ENCODE measurements at regions not wholly inside any gene's neighbourhood (a gene's known extent, or its start where the extent isn't known, plus 50 kb on each side); places are given as distances from the start of the nearest gene placed in this dataset.

DNA sequence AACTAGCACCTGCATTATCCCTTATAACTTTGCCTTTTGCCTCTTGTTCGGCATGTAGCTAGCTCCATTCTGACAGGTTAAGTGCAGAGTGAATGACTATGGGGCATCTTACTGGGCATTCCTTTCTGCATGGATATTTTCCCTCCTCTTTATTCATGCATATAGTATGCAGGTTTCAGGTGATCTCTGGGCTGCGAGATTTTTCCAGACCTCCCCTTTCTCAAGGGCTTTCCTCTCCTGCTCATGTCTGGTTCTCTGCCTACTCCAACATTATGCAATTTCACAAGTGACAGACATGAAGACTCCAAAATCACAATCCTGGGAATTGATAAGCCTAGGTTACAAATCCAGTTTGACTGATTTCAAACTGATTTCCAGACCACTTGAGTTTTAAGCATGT is 503.8 kb downstream of the NXPH1 start:
- no peak for DNase-seq (ENCODE audit: low spot score)

- no peak for DNase-seq (ENCODE audit: low spot score)
Observed at GRCh38 chr7:8938044-8938805, 504.8 kb downstream of the NXPH1 start.

DNA sequence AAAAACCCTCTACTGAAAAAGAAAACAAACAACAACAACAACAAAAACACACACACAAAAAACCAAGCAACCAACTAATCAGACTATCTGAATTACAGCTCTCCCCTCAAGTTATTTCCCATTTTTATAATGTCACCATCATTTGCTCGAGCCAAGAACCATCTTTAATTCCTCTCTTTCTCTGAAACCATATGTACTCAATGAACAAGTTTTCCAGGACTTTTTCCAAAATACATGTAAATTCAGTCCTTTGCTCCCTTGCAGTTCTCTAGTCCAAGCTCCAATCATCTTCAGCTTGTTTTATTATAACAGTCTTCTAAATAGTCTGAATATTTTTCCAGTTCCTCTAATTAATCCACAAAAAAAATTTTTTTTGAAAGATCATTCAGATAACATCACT is 506.0 kb downstream of the NXPH1 start:
- no peak for DNase-seq (ENCODE audit: low spot score)

- DNase-seq (ENCODE audit: low spot score): no peak
Observed at GRCh38 chr7:8963722-8964121, 530.3 kb downstream of the NXPH1 start.

GRCh38 chr7:8965177-8965576 is 531.8 kb downstream of the NXPH1 start:
- DNase-seq (ENCODE audit: low spot score): no peak

- DNase-seq (ENCODE audit: low spot score): no peak
Observed at GRCh38 chr7:8973601-8974000, 540.2 kb downstream of the NXPH1 start.

GRCh38 chr7:8975681-8976080 is 542.3 kb downstream of the NXPH1 start:
- DNase-seq (ENCODE audit: low spot score): no peak

GRCh38 chr7:8982338-8982992 is 549.1 kb downstream of the NXPH1 start:
- DNase-seq (ENCODE audit: low spot score): no peak

DNA sequence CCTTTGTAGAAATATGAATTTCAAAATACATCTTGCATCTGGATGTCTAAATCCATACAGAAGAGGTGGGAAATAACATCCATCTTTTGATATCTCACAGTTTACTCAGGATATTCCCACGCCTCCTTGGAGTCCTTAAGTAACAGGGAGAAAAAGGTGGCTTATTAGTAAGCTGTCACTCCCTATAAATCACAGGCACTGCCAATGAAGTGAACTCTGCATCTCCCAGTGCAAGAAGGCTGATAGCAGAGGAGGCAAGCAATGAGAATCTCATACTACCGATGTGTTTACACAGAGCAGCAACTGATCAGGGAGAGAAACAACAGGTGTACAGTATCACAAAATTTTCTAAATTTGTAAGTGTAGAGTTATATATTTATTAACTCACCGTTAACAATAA is 551.8 kb downstream of the NXPH1 start:
- DNase-seq (ENCODE audit: low spot score): no peak

DNA sequence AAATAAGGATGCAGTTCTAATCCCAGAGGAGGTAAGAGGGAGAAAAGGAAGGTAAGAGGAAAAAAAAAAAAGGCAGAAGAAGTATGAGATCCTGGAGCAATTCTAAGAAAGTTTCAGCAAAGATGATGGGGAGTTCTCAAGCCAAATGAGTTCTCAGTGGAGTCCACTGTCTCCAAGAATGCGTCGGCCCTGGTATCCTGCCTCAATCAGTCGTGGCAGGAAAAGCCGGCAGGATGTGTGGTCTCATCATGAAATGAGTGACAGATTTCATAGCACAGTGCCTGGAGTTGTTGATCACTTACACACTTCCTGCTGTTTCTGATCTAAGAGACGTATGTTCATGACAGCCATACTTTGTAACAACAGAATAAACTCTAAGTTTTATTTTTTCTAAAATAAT is 554.9 kb downstream of the NXPH1 start:
- no peak for DNase-seq (ENCODE audit: low spot score)

- DNase-seq (ENCODE audit: low spot score): no peak
Observed at GRCh38 chr7:8991159-8991558, 557.8 kb downstream of the NXPH1 start.

GRCh38 chr7:8998762-8999161 is 565.4 kb downstream of the NXPH1 start:
- no peak for DNase-seq (ENCODE audit: low spot score)

DNA sequence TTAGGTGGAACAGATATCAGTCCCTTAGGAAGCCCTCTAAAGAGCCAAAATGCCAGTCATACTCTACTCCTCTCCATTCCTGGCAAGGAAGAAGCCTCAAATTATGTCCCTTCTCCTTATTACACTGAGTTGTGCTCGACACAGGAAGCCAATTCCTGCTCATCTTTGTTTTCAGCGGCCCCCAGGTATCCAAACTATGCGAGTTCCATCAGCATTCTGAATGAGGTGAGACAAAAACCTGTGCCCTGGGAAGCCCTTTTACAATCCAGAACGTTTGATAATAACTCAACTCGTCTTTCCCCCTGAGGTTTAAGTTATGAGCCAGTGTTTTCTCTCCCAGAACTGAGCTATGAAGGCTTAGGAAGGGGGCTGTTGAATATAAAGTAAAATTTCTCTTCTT is 580.5 kb downstream of the NXPH1 start:
- DNase-seq (ENCODE audit: low spot score): no peak

DNA sequence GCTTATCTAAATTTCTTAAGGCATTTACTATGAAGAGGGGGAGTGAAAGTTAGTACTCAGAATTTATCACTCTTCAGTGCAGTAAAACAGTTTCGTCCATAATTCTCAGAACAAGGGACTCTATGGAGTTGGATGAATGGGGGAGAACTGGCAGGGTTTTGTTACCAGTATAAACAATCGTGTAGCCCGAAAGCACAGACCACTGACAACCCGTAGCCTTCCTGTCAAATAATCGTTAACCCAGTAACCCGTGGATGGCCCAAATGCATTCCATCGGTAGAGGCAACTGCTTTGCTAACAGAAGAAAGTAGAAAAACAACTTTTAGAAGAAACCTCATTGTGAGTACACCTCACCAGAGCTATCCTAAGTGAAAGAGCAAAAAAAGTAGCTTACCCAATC is 583.9 kb downstream of the NXPH1 start:
- DNase-seq (ENCODE audit: low spot score): no peak

GRCh38 chr7:9022456-9022855 is 589.0 kb downstream of the NXPH1 start:
- no peak for DNase-seq (ENCODE audit: low spot score)

DNA sequence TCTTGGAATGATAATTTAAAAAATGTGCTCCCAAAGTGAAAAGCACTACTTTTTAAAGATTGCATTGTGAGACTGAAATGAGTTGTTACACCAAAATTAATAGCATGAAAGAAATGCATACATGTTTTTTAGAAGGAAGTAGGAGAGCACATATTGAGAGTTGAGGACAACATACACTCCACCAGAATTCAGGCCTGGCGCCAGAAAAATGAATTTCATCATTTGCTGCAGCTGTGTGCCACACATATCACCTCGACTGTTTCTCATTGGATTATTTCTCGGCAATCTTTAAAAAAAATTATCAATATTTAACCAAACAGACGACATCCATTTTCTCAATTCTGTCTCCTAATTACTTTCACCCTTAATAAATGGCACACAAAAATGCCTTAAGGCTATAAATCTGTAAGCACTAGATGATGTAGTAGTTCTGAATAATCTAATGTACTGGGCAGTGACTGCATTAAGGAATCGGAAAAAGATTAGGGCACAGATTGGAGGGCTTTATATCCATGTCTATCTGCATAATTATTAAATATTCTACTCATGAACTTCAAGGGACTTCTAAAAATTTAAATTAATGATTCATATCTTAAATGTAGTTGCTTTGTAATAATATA is 590.4 kb downstream of the NXPH1 start:
- no peak for DNase-seq (ENCODE audit: low spot score)

DNA sequence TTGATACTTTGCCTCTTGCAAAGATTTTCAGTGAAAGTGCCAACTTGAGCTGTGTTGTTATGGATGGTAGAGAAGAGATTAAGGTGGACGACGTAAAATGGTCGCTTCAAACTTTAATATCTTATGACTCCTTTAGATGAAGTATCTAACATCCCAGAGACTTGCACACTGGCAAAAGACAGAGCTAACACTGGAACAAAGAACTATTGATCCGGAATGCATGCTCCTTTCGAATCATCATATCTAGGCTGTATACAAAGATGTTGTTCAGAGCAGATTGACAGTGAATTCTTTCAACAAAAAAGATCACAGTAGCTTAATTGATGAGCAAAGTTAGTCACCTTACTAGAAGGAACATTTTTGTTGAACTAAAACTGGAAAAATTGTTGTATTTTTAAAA is 592.7 kb downstream of the NXPH1 start:
- no peak for DNase-seq (ENCODE audit: low spot score)

DNA sequence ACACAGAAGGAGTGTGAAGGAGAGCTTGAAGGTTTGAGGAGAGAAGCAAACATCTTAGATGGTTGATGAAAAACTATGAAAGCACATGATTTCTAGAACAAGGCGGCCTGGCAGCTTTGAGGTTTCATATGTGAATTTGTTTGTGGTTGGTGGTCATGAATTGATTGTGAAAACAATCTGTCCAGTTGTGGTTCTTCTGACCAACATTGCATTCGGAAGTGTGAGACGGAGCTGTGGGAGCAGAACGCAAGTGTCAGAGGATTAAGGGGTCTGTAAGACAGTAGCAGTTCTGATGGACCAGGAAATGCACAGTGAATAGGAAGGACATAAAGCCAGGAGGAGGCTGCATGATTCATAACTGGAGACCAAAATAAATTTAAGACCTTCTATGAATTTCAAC is 594.6 kb downstream of the NXPH1 start:
- DNase-seq (ENCODE audit: low spot score): no peak

- DNase-seq (ENCODE audit: low spot score): no peak
Observed at GRCh38 chr7:9029681-9030530, 596.5 kb downstream of the NXPH1 start.

- no peak for DNase-seq (ENCODE audit: low spot score)
Observed at GRCh38 chr7:9030976-9031375, 597.6 kb downstream of the NXPH1 start.

DNA sequence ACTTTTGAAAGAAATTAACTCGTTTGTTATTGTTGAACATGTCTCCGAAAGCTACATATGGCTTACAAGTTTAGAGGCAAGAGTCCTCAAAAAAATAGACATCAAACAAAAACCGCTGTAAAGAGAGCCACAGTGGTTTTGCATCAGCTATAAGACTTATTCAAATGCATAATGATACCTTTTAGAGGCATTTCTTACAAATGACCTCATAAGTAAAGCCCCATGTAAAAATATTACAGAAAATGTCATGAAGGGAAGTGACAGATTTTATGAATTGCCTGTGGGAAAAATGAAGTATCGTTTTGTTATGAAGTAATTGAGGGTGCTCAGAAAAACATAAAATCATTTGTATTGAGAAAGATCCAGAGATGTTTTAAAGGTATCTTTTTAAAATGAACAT is 598.0 kb downstream of the NXPH1 start:
- DNase-seq (ENCODE audit: low spot score): no peak

DNA sequence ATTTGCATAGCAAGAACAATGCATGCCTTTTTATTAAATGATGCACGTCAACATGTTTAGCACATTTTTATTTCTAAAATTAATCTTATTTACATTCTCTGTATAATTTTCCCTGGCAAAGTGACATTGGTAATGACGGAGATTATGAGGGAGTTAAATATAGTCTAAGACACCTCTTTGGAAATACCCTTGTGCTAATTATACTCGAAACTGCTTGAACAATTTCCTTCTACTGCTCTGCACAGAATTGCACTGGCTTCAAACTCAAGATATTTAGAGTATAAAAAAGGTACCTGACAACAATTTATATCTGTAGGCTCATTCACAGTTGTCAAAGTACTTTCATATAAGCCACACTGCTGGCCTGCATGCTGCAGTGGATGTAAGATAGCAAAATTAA is 602.7 kb downstream of the NXPH1 start:
- no peak for DNase-seq (ENCODE audit: low spot score)
